GM12891 (cell line): ENCODE measurements at regions not wholly inside any gene's neighbourhood (a gene's known extent, or its start where the extent isn't known, plus 50 kb on each side); places are given as distances from the start of the nearest gene placed in this dataset.

Experiments
- PAX5 ChIP-seq: IDR thresholded peaks from 2 replicates; pipeline ENCODE4 v1.6.1; 2011; ENCODE audit warnings: low read length, moderate library complexity, mild to moderate bottlenecking; ENCODE audit not compliant: insufficient read depth, severe bottlenecking
- POLR2A ChIP-seq: IDR thresholded peaks from 2 replicates; pipeline ENCODE4 v1.6.1; 2011; ENCODE audit warnings: low read depth, low read length, control low read depth
- POLR2AphosphoS5 ChIP-seq: IDR thresholded peaks from 2 replicates; pipeline ENCODE4 v1.6.1; 2011; ENCODE audit warnings: low read depth, low read length, control low read depth
- SPI1 ChIP-seq: IDR thresholded peaks from 2 replicates; pipeline ENCODE4 v1.6.1; 2011; ENCODE audit warnings: low read depth, low read length, control low read depth
- TAF1 ChIP-seq: IDR thresholded peaks from 2 replicates; pipeline ENCODE4 v1.6.1; 2011; ENCODE audit warnings: low read depth, low read length, control low read depth

DNA sequence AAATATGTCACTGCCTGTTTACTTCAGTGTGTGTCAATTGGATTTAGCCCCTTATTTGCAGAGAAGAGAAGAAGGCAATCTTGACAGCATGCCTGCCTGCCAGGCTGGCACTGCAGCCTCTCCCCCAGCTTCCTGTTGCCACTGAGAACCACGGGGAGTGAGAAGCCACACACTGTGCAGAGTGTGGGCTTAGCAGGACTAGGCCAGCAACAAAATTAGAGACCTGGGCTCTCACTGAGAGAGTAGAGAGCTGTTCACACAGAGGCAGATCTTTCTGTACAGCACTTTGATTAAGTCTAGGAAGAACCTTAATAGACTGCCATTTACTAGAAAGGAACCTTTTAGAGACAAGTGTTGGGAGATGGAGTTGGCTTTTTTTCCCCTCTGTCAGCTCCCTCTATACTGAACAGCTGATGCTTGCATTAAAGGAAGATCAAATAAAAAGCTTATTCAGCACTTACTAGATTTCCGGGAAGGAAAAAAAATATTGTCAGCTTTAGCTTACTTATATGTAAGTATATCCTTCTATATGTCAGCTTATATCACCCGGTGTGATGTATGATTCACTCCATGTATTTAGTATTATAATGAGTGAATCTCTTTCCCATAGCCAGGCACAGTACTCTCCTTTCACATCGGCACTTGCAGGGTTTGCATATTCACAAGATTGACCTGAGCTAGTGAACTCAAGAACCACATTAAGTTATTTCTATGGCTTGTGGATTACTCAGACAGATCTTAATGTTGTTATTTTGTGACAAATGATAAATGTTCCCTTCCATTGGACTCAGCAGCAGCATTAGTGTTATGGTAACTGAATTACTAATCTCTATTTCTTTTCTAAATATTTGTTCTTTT is 851.0 kb upstream of the EPHA7 start:
- TF ChIP-seq POLR2AphosphoS5 (no peak), POLR2A (no peak), SPI1 (no peak), TAF1 (no peak), PAX5 (no peak)
